ENCODE measurements at regions not wholly inside any gene's neighbourhood (a gene's known extent, or its start where the extent isn't known, plus 50 kb on each side); places are given as distances from the start of the nearest gene placed in this dataset.

GRCh38 chr5:159430361-159431012, 100.2 kb upstream of the IL12B start:
- no peak for TF ChIP-seq CTCF (IDR thresholded peaks at IDR 0.05; ENCODE audit: low read length)
- TF ChIP-seq EZH2 (optimal IDR thresholded peaks at IDR 0.05; ENCODE audit: low read depth, low read length) = no peak
